NB4 (cell line): ENCODE measurements at regions not wholly inside any gene's neighbourhood (a gene's known extent, or its start where the extent isn't known, plus 50 kb on each side); places are given as distances from the start of the nearest gene placed in this dataset.

Experiments
- CTCF ChIP-seq: IDR thresholded peaks from one replicate; pipeline ENCODE4 v1.5.1; 2012; ENCODE audit warnings: low read depth, low read length
- POLR2A ChIP-seq: IDR thresholded peaks from 2 replicates; pipeline ENCODE4 v1.6.1; 2011; ENCODE audit warnings: mild to moderate bottlenecking; ENCODE audit not compliant: insufficient read length; ENCODE audit errors: extremely low read depth

- no peak for TF ChIP-seq POLR2A
- TF ChIP-seq CTCF: no peak
These were observed 210.1 kb upstream of the BCOR start for GRCh38 chrX:40307871-40308270.
